Fibroblast of the aortic adventitia (primary cell): ENCODE measurements at regions not wholly inside any gene's neighbourhood (a gene's known extent, or its start where the extent isn't known, plus 50 kb on each side); places are given as distances from the start of the nearest gene placed in this dataset.

ENCODE experiments used
- DNase-seq: peaks from one replicate; pipeline ENCODE4 v3.0.0-alpha.2; 2010; ENCODE audit warnings: low read depth
- H3K4me3 ChIP-seq: 2 replicates; pipeline ENCODE4 v1.5.1; 2011; ENCODE audit warnings: low read depth, mild to moderate bottlenecking, control low read depth, low read length, moderate library complexity
- CTCF ChIP-seq: IDR thresholded peaks from 2 replicates; pipeline ENCODE4 v1.5.1; 2011; ENCODE audit warnings: mild to moderate bottlenecking, low read length, control low read depth, inconsistent platforms; ENCODE audit not compliant: insufficient read depth

- H3K4me3 ChIP-seq: no peak overlapping the region
- no peak for TF ChIP-seq CTCF
- no peak for DNase-seq
Observed at GRCh38 chr5:107295914-107296313, 374.8 kb downstream of the EFNA5 start.

- no peak overlapping the region for H3K4me3 ChIP-seq
- DNase-seq: no peak
- TF ChIP-seq CTCF: no peak
Observed at GRCh38 chr5:107294669-107295068, 376.1 kb downstream of the EFNA5 start.

GRCh38 chr5:107294211-107294550, 376.6 kb downstream of the EFNA5 start:
- DNase-seq: no peak
- no peak overlapping the region for H3K4me3 ChIP-seq
- no peak for TF ChIP-seq CTCF

GRCh38 chr5:107293541-107294210, 377.1 kb downstream of the EFNA5 start:
- no peak overlapping the region for H3K4me3 ChIP-seq
- DNase-seq: no peak
- TF ChIP-seq CTCF: no peak

- DNase-seq: no peak
- no peak for TF ChIP-seq CTCF
- no peak overlapping the region for H3K4me3 ChIP-seq
Observed at GRCh38 chr5:107291866-107292265, 378.9 kb downstream of the EFNA5 start.

- no peak for TF ChIP-seq CTCF
- H3K4me3 ChIP-seq: no peak overlapping the region
- no peak for DNase-seq
Observed at GRCh38 chr5:107290780-107291398, 379.8 kb downstream of the EFNA5 start.

GRCh38 chr5:107289030-107289714, 381.6 kb downstream of the EFNA5 start:
- TF ChIP-seq CTCF: no peak
- no peak overlapping the region for H3K4me3 ChIP-seq
- no peak for DNase-seq
